Non-pigmented ciliary epithelial cell (primary cell): ENCODE measurements at regions not wholly inside any gene's neighbourhood (a gene's known extent, or its start where the extent isn't known, plus 50 kb on each side); places are given as distances from the start of the nearest gene placed in this dataset.
A peak's percentile ranks its signal among the peaks of the same experiment; 100 is the strongest.

Source experiments
- DNase-seq: peaks from one replicate; pipeline ENCODE4 v3.0.0-alpha.2; 2010; ENCODE audit warnings: low read depth

GRCh38 chr4:127155116-127155515 lies 477.6 kb upstream of the INTU start:
- no peak for DNase-seq

GRCh38 chr4:127155555-127155954 lies 477.2 kb upstream of the INTU start:
- DNase-seq, result no peak

DNA sequence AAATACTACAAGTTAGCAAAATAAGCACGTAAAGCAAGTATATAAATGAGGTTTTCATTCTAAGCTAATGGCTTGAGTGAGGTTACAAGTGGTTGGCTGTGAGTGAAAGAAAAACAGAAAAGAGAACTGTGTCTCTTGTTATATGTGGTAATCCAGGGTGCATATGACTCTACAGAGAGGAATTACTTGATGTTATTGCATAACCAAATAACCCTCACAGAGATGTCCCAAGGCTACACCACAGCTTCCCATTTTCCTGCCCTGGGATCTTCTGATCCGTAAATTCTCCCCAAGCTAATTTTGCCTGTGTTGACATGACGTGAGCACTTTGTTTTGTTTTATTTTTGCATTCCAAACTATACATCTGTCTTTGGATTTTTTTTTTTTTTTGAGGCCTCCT lies 470.0 kb upstream of the INTU start:
- DNase-seq, result no peak

DNA sequence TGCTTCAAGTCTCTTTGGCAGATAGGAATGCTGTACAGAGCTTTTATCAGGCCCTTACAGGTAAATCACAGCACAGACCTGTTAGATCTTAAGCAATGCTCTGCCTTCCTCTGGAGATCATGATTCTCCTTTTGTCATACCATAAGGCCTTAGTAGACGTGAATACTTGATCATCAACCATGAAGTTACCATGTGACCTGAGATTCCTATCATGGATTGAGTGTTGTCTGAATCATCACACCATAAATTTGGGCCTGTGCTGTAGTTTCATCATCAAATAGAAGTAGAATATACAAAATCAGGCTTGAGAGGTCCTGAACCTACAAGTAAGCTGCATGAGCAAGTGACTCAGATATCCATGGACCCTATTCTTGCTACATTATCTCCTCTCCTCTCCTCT lies 466.8 kb upstream of the INTU start:
- DNase-seq, result no peak

DNA sequence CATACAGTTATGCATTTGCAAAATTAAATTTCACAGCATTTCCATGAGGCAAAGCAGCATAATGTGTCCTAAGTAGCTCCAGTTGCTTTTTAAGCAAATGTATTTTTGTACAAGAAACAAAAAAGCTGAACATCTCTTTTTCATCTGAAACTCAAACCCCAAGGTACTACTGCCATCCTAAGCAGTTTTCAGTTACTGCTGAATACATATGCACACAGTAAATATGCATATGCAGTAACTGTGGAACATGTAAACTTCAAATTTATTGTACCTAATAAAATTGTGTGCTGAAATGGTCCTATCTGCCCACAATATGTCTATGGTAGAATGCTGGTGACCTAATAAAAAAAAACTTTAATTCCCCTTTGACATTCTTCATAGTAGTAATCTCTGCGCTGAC lies 458.6 kb upstream of the INTU start:
- DNase-seq, result no peak

DNA sequence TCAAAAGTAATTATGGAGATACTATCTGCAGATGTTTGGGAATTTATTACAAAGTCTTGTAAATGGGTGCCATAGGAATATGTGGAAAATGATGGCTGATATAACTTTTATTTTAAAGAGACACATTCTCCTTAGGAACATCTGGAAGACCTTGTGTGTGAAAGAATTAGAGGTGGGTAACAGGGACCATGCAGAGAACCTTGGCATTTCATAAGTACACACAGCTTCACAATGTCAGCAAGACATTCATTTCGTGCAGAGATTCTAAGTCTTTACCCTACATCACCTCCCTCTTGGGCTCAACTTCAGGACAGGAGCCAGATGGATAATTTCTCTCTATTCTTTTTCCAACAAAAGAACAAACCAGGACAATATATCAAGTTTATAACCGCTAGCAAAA lies 458.1 kb upstream of the INTU start:
- DNase-seq, result no peak

DNA sequence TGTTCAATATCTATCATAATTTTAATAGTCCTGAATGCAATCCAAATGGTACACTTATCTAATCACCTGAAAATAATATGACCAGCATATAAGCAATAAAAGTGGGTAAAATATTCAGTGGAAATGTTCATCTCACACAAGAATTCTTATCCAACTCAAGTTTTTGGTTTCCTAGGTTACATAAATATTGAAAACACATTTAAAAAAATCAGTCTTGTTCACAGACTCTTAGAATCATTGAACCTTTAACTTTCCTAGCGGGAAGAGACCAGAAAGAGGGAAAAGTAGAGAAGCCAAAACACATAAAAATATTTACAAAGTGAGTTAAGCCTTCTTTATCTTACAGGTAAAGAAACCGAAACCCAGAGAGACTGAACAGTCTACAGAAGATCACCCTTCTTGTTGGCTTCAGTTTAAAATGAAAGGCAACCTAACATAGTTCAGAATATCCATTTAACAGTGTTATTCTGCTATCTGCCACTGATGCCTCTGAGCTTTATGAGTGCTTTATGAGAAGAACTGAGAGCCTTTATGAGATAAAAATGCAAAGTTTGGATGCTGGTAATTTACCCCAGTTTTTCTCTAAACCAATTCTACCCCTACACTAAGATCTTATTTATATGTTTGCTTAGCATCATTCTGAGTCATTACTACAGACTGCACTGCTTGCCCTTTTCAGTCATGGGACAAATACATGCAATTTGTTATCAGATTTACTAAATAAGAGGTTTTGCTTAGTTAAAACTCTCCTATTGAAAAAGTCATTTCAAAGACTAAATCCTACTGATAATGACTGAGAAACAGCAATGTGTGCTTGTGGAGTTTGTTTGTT lies 453.3 kb upstream of the INTU start:
- DNase-seq, result no peak

DNA sequence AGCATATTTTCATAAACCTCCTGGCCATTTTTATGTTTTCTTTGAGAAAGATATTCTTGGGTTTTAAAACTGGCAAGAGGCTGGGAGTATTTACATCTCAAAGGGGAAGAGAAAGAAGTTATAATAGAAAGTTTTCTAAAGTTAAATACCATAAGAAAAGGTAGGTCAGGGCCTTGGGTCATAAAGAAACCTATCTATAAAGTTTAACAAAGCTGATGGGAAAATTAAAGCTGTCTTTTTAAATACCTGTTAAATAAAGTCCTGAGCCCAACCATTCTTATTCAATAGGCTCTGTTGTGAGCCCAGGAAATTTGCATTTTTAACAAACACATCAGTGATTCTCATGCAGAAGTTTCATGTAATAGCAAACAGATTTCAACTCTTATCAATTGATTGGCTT lies 451.8 kb upstream of the INTU start:
- DNase-seq, result no peak

DNA sequence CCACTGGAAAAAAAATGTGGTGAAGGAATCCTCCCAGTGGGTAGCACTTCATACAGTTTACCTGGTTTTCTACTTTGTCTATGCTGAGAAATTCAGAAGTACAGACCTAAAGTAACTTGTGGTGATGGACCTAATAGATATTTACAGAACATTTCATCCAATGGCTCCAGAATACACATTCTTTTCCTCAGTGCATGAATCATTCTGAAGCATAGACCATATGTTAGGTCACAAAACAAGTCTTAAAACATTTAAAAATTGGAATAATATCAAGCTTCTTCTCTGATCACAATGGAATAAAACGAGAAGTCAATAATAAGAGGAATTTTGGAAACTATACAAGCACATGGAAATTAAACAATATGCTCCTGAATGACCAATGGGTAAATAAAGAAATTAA lies 450.1 kb upstream of the INTU start:
- no peak for DNase-seq

GRCh38 chr4:127188847-127189246 lies 443.9 kb upstream of the INTU start:
- no peak for DNase-seq

GRCh38 chr4:127194281-127194680 lies 438.5 kb upstream of the INTU start:
- DNase-seq, result no peak

GRCh38 chr4:127196655-127197352 lies 436.0 kb upstream of the INTU start:
- DNase-seq, result no peak

GRCh38 chr4:127203562-127204200 lies 429.1 kb upstream of the INTU start:
- DNase-seq, result peak; percentile 58

DNA sequence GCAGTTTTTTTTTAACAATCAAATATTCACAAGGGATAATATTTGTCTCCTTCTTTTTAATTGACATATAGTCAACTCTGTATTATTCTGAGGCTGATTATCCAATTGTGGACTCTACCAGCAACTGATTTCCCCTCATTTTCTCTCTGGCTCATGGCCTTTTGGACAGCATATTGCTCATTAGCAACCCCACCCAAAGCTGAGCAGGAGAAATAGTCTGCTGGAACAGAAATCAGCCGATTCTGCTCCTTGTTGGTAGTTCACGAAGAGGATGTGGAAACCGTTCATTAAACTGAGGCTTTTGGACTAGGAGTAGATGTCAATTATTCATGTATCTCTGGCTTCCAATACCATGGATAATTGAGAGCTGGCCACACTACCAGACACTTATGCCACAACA lies 428.4 kb upstream of the INTU start:
- no peak for DNase-seq

DNA sequence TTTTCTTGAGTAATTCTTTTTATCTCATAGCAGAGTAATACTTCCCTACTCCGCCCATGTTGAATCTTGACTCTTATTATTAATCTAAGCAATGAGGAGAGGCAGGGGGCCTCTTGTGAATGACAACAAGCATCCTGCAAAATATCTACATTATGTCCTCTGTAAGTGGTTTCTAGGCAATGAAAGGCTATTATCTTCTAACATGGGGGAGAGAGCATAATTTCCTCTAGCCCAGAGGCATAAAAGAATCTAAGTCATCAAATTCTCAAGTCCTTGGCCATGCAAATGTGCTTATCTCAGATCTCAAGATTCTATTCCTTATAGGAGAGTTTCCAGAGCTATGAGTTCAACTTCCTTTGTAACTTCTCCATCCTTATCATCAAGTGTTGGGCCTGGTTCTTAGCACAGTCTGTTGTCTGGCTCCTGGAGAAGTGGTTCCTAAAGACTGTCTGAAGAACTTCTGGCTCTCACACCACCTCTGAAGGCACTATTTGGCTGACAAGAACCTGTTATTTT lies 423.1 kb upstream of the INTU start:
- no peak for DNase-seq

- no peak for DNase-seq
Observed at GRCh38 chr4:127210893-127211649, 421.7 kb upstream of the INTU start.

GRCh38 chr4:127211650-127212560 lies 420.9 kb upstream of the INTU start:
- DNase-seq, result no peak

DNA sequence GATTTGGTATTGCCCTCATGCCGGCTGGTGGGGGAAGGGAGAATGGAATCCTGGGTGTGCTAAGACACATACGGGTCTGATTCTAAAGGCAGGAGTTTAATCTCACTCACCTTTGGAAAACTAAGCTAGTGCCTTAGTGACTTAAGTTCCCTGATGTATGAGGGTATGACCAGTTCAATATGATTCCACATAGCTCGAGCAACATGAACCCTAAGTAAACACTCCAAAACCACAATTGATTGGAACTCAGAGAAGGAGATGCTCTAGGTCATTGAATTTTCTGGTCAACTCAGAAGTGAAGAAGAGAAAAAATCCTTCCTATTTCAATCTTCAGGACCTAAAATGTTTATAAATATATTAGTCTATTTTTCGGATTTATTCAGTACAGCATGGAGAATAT lies 420.1 kb upstream of the INTU start:
- no peak for DNase-seq

DNA sequence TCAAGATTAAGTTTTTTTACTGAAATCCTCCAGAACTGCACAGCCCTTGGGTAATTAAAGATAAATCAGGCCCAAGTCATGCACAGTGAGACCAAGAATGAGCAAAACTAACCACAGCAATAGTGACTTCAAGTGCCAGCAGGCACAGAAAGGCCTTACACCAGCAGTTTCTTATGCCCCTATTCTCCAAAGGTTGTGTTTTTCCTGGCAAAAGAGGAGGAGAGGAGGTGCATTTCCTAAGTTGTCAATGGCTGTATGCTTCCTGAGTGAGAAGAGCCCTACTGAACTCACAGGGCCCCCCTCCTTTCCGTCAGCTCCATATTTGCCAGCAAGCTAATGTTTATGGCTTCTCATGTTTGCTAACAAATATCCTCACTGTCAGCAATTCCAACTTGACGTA lies 418.7 kb upstream of the INTU start:
- DNase-seq, result no peak

DNA sequence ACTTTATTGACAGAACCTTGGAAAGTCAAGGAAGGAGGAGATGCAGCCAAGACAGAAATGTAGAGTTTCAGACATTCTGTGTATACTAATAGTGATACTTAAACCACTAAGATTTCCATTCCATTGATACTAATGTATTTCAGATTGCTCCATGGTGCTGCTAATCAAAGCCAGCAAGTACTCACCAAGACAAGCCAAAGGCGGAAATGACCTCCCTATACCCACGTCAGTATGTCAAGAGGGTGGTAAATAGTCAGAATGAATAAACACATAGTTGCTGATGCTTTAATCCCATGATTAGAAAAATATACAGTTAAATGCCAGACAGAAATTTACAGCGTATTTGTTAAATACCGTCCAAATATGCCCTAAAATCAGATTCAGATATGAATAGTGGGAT lies 417.8 kb upstream of the INTU start:
- no peak for DNase-seq

- no peak for DNase-seq
Observed at GRCh38 chr4:127217586-127218229, 415.0 kb upstream of the INTU start.
